ENCODE measurements at regions not wholly inside any gene's neighbourhood (a gene's known extent, or its start where the extent isn't known, plus 50 kb on each side); places are given as distances from the start of the nearest gene placed in this dataset.

DNA sequence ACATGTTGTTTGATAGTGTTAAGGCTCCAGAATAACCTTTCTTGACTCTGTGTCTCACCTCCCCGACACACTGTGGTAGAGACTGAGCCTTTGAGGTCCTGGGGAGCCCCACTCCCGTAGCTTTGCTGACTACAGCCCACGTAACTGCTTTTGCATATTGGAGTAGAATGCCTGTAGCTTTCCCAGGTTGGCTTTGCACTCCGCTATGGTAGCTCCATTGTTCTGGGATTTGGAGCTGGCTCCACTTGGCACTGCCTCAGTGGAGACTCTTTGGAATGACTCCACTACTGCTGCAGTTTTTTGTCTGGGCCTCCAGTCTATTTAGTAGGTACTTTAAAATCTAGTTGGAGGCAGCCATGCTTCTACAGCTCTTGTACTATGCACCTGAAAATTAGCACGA is 56.2 kb upstream of the ANXA1 start:
- ATAC-seq: no peak
- peaks cover 0 to 5% of the 10 kb centered on the region in 2 donors for H3K4me1 ChIP-seq
- H3K36me3 ChIP-seq: no peaks in the 10 kb centered on the region
- H3K9me3 ChIP-seq: no peaks in the 10 kb centered on the region
- H3K4me3 ChIP-seq: no peak overlapping the region
- TF ChIP-seq, protein P1, sequence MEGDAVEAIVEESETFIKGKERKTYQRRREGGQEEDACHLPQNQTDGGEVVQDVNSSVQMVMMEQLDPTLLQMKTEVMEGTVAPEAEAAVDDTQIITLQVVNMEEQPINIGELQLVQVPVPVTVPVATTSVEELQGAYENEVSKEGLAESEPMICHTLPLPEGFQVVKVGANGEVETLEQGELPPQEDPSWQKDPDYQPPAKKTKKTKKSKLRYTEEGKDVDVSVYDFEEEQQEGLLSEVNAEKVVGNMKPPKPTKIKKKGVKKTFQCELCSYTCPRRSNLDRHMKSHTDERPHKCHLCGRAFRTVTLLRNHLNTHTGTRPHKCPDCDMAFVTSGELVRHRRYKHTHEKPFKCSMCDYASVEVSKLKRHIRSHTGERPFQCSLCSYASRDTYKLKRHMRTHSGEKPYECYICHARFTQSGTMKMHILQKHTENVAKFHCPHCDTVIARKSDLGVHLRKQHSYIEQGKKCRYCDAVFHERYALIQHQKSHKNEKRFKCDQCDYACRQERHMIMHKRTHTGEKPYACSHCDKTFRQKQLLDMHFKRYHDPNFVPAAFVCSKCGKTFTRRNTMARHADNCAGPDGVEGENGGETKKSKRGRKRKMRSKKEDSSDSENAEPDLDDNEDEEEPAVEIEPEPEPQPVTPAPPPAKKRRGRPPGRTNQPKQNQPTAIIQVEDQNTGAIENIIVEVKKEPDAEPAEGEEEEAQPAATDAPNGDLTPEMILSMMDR (IDR thresholded peaks at IDR 0.05): no peak
- intact Hi-C loops (cut with DNase I): no loop called here
- H3K27ac ChIP-seq: no peak overlapping the region
- DNase-seq: no peak
- no peaks in the 10 kb centered on the region for H3K27me3 ChIP-seq

DNA sequence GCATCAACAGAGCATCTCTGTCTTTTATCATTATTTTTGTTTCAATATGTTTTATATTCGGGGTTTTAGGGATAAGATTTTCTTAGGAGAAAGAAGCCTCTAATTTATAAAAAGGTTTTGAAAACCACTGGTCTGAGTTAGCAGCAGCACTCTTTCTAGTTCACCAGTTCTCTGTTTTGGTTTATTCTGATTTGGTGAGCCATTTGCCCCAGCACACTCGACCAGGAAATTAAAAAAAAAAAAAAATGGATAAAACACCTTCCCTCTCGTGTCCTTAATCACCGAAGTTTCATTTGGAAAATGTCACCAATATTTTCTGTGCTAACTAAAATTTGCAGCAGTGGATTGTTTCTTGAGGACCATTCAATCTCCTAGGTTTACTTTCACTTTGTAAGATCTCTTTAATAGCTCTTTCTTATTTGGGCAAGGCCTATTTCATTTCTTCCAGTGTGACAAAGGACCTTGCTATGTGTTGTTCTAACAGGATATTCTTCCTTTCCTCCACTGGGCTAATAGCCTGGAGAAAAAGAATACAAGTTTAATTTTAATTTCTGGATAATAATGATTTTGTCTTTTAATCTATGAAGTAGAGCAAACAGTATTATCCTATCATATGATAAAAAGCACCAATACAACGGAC is 57.8 kb upstream of the ANXA1 start:
- H3K4me3 ChIP-seq: no peak overlapping the region
- peaks cover 0 to 5% of the 10 kb centered on the region in 2 donors for H3K4me1 ChIP-seq
- DNase-seq (no peak), ATAC-seq (peak; percentile 80)
- no peaks in the 10 kb centered on the region for H3K9me3 ChIP-seq
- no peaks in the 10 kb centered on the region for H3K27me3 ChIP-seq
- peak overlapping the region; percentile 1 to 34 for H3K27ac ChIP-seq
- H3K36me3 ChIP-seq: no peaks in the 10 kb centered on the region
- intact Hi-C loops (cut with DNase I): no loop called here
- TF ChIP-seq, protein P1 (IDR thresholded peaks at IDR 0.05): no peak

DNA sequence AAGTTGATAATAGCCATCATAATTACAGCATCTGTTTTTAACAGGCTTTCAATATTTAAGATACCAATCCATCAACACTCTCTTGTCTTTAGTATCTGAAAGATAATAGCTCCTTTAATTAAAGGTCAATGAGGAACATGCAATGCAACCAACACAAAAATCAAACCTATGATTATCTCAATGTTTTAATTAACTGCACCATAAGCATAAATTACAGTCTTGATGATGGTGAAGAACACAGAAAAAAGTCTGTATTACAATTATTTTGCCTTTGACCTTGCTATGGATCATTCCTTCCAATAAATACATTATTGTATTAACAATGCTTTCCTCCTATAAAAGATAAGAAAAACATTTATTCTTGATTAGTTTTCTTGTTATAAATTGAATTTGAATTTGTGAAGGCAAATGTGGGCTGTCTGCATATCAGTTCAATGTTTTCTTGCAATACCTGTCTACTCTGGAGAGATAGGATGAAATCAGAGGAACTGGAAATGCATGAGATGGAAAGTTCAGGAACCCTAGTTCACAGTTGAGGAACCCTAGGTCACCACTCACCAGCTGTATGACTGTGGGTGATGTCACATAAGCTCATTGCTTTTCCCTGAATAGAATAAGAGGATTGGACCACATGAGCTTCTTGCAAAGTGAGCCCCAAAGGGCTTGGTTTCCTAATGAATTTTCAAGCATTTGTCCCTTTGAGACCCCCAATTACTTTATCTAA is 58.5 kb upstream of the ANXA1 start:
- no peaks in the 10 kb centered on the region for H3K36me3 ChIP-seq
- no peaks in the 10 kb centered on the region for H3K27me3 ChIP-seq
- TF ChIP-seq, protein P1 (IDR thresholded peaks at IDR 0.05): no peak
- no peaks in the 10 kb centered on the region for H3K9me3 ChIP-seq
- peaks cover 0 to 5% of the 10 kb centered on the region in 2 donors for H3K4me1 ChIP-seq
- DNase-seq (no peak), ATAC-seq (no peak)
- H3K27ac ChIP-seq: no peak overlapping the region
- H3K4me3 ChIP-seq: no peak overlapping the region
- intact Hi-C loops (cut with DNase I): no loop called here

DNA sequence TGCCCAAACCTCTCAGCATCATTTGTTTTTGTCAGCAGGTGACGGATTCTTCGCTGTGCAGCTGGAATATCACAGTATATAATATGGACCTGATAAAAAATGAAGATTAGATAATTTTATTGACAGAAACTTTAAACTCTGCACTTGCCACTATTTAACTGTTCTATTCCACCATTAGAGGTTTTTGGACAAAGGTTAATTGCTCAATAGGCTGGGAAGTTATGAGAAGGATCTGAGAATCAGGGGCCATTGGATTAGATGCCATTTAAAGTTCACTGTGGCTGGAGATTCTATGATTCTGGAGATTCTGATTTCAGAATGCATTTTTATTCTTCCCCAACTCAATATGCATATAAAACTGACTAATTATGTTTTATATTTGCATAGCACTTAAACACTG is 59.8 kb upstream of the ANXA1 start:
- Histone ChIP-seq H3K27ac (no peak overlapping the region), H3K4me3 (no peak overlapping the region), H3K9me3 (no peaks in the 10 kb centered on the region), H3K27me3 (no peaks in the 10 kb centered on the region), H3K4me1 (peaks cover 0 to 5% of the 10 kb centered on the region in 2 donors), H3K36me3 (no peaks in the 10 kb centered on the region)
- TF ChIP-seq, protein P1 (IDR thresholded peaks at IDR 0.05): no peak
- intact Hi-C loops (cut with DNase I): no loop called here
- ATAC-seq (no peak), DNase-seq (no peak)

DNA sequence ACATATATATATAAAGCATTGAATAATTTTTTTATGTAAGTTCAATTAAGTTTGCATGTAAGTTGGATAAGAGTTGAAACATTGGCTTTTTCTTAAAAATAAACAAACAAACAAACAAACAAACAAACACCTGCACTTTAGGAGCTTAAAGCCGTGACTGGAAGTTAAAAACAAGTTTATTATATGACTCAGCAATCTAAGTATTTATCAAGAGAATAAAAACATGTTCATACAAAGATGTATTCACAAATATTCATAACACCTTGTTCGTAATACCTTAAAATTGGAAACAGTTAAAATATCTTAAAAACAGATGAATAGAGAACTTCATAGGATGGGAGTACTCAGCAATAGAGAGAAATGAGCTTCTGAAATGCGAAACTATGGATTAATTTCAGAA is 61.5 kb upstream of the ANXA1 start:
- DNase-seq (no peak), ATAC-seq (no peak)
- Histone ChIP-seq H3K4me1 (peaks cover 0 to 5% of the 10 kb centered on the region in 2 donors), H3K36me3 (no peaks in the 10 kb centered on the region), H3K4me3 (no peak overlapping the region), H3K9me3 (no peaks in the 10 kb centered on the region), H3K27me3 (no peaks in the 10 kb centered on the region), H3K27ac (no peak overlapping the region)
- intact Hi-C loops (cut with DNase I): no loop called here
- TF ChIP-seq, protein P1 (IDR thresholded peaks at IDR 0.05): no peak
